Loucy (cell line): ENCODE measurements at regions not wholly inside any gene's neighbourhood (a gene's known extent, or its start where the extent isn't known, plus 50 kb on each side); places are given as distances from the start of the nearest gene placed in this dataset.
A peak's percentile ranks its signal among the peaks of the same experiment; 100 is the strongest.

ENCODE experiments used
- H2AFZ ChIP-seq: fragments of 200-600 bp; sonication (generic); 2 replicates; pipeline ENCODE4 v1.6.0; 2016; ENCODE audit warnings: antibody characterized with exemption, mild to moderate bottlenecking, low read length, moderate library complexity
- H3F3A ChIP-seq: fragments of 200-600 bp; 2 replicates; pipeline ENCODE4 v1.6.0; 2016; ENCODE audit warnings: antibody characterized with exemption, low read depth, mild to moderate bottlenecking
- H3K27me3 ChIP-seq: fragments of 200-600 bp; sonication (generic); 2 replicates; pipeline ENCODE4 v1.6.1; 2014; ENCODE audit warnings: low read length, mild to moderate bottlenecking; ENCODE audit not compliant: insufficient read depth, poor library complexity, severe bottlenecking
- H3K36me3 ChIP-seq: fragments of 200-600 bp; sonication (generic); 2 replicates; pipeline ENCODE4 v1.6.1; 2016; ENCODE audit warnings: low read length; ENCODE audit not compliant: insufficient read depth
- H3K4me1 ChIP-seq: fragments of 200-600 bp; sonication (generic); 2 replicates; pipeline ENCODE4 v1.5.1; 2014; ENCODE audit warnings: low read length, mild to moderate bottlenecking; ENCODE audit not compliant: insufficient read depth, poor library complexity, severe bottlenecking
- H3K4me2 ChIP-seq: fragments of 200-600 bp; sonication (generic); 2 replicates; pipeline ENCODE4 v1.6.0; 2014; ENCODE audit warnings: antibody characterized with exemption, low read length, low read depth, mild to moderate bottlenecking; ENCODE audit not compliant: poor library complexity, severe bottlenecking
- H3K4me3 ChIP-seq: fragments of 200-600 bp; sonication (generic); 2 replicates; pipeline ENCODE4 v1.5.1; 2014; ENCODE audit warnings: low read length, mild to moderate bottlenecking, mixed read lengths; ENCODE audit not compliant: poor library complexity, severe bottlenecking
- H3K79me2 ChIP-seq: fragments of 200-600 bp; sonication (generic); 2 replicates; pipeline ENCODE4 v1.6.1; 2014; ENCODE audit warnings: low read length; ENCODE audit not compliant: insufficient read depth
- H3K9ac ChIP-seq: fragments of 200-600 bp; sonication (generic); 2 replicates; pipeline ENCODE4 v1.6.0; 2014; ENCODE audit warnings: mild to moderate bottlenecking, low read depth, low read length, moderate library complexity; ENCODE audit not compliant: poor library complexity, severe bottlenecking
- H3K9me2 ChIP-seq: fragments of 200-600 bp; sonication (generic); replicated peaks from 2 replicates; pipeline ENCODE4 v1.6.1; 2016; ENCODE audit warnings: low read depth, low read length, mixed read lengths
- H3K9me3 ChIP-seq: fragments of 200-600 bp; sonication (generic); 2 replicates; pipeline ENCODE4 v1.6.1; 2014; ENCODE audit warnings: mild to moderate bottlenecking, antibody characterized with exemption, low read length, low read depth; ENCODE audit not compliant: insufficient read depth
- H4K20me1 ChIP-seq: fragments of 200-600 bp; sonication (generic); 2 replicates; pipeline ENCODE4 v1.6.0; 2014; ENCODE audit warnings: antibody characterized with exemption, low read length, mild to moderate bottlenecking; ENCODE audit not compliant: insufficient read depth, poor library complexity, severe bottlenecking
- EZH2phosphoT487 ChIP-seq: fragments of 200-600 bp; IDR thresholded peaks from 2 replicates; pipeline ENCODE4 v1.6.1; 2018; ENCODE audit warnings: antibody characterized with exemption, mild to moderate bottlenecking, moderate library complexity, borderline replicate concordance
- TF ChIP-seq, protein P1 (sequence below): fragments of 200-600 bp; sonication (generic); conservative IDR thresholded peaks from 2 replicates; pipeline ENCODE4 v1.5.1; 2014; ENCODE audit warnings: mild to moderate bottlenecking, antibody characterized with exemption, low read length

DNA sequence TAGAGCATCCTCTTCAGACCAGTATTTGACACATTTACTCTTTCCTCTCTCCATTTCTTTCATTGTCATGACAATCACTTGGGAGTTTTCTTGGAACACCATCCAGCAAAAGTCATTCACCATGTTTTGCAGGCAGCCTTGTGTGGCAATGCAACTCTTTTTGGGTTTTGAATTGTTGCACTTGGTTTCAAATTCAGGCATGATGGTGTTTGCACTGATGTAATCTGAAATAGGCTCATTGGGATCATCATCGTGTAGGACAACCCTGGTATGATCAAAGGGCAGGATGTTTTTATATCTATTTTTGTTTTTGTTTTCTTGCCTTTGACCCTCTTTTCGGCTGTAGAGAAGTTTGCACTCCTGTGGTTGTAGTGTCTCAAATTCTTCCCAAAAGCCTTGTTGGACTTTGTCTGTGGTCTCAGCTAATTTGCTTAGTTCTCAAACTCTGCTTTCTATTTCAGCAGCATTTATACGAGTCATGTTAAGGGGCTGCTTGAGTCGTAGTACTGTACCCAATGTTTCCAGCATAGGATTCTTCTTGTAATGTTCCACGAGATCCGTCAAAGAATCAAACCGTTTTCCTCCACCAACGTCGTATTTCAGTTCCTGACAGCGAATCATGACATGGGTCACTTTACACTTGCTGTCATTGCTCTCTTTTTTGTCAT lies 160.8 kb upstream of the TNFAIP3 start:
- H3K9ac ChIP-seq = no peak overlapping the region
- peaks cover 19% of the 10 kb centered on the region for H3K4me1 ChIP-seq

DNA sequence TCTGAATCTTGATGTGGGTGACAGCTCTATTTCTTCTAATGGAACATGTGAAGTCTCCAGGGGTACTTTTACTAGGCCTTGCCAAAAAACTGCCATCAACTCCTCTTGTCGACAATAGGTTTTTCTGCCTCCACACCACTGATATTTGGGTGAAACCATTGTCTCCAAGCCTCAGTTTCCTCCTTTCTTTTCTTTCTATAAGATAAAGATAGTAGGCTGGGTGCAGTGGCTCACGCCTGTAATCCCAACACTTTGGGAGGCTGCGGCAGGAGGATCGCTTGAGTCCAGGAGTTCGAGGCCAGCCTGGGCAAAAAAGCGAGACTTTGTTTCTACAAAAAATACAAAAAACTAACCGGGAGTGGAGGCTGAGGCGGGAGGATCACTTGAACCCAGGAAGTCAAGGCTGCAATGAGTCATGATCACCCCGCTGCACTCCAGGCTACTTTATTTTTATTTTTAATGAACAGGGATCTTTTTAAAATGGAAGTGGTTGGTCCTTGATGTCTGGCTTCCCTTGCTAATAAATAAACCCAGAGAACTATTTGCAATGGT lies 159.9 kb upstream of the TNFAIP3 start:
- Histone ChIP-seq H3K4me1 (peaks cover 19% of the 10 kb centered on the region), H3K36me3 (no peaks in the 10 kb centered on the region), H2AFZ (no peak overlapping the region), H3K27me3 (no peaks in the 10 kb centered on the region), H3F3A (no peaks in the 10 kb centered on the region), H3K9me3 (no peaks in the 10 kb centered on the region), H3K79me2 (no peaks in the 10 kb centered on the region), H4K20me1 (no peaks in the 10 kb centered on the region), H3K9me2 (no peaks in the 10 kb centered on the region), H3K9ac (no peak overlapping the region), H3K4me3 (no peak overlapping the region), H3K4me2 (no peak overlapping the region)
- TF ChIP-seq EZH2phosphoT487 = no peak
- TF ChIP-seq, protein P1, sequence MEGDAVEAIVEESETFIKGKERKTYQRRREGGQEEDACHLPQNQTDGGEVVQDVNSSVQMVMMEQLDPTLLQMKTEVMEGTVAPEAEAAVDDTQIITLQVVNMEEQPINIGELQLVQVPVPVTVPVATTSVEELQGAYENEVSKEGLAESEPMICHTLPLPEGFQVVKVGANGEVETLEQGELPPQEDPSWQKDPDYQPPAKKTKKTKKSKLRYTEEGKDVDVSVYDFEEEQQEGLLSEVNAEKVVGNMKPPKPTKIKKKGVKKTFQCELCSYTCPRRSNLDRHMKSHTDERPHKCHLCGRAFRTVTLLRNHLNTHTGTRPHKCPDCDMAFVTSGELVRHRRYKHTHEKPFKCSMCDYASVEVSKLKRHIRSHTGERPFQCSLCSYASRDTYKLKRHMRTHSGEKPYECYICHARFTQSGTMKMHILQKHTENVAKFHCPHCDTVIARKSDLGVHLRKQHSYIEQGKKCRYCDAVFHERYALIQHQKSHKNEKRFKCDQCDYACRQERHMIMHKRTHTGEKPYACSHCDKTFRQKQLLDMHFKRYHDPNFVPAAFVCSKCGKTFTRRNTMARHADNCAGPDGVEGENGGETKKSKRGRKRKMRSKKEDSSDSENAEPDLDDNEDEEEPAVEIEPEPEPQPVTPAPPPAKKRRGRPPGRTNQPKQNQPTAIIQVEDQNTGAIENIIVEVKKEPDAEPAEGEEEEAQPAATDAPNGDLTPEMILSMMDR = no peak

More for the DNA sequence above, 160.8 kb upstream of the TNFAIP3 start:
- Histone ChIP-seq H3K4me2 (no peak overlapping the region), H3K9me3 (no peaks in the 10 kb centered on the region), H3K79me2 (no peaks in the 10 kb centered on the region), H2AFZ (no peak overlapping the region), H3K4me3 (no peak overlapping the region), H3K9me2 (no peaks in the 10 kb centered on the region), H3K27me3 (no peaks in the 10 kb centered on the region), H3K36me3 (no peaks in the 10 kb centered on the region), H3F3A (no peaks in the 10 kb centered on the region), H4K20me1 (no peaks in the 10 kb centered on the region)
- TF ChIP-seq EZH2phosphoT487 = no peak
- TF ChIP-seq, protein P1 = no peak

DNA sequence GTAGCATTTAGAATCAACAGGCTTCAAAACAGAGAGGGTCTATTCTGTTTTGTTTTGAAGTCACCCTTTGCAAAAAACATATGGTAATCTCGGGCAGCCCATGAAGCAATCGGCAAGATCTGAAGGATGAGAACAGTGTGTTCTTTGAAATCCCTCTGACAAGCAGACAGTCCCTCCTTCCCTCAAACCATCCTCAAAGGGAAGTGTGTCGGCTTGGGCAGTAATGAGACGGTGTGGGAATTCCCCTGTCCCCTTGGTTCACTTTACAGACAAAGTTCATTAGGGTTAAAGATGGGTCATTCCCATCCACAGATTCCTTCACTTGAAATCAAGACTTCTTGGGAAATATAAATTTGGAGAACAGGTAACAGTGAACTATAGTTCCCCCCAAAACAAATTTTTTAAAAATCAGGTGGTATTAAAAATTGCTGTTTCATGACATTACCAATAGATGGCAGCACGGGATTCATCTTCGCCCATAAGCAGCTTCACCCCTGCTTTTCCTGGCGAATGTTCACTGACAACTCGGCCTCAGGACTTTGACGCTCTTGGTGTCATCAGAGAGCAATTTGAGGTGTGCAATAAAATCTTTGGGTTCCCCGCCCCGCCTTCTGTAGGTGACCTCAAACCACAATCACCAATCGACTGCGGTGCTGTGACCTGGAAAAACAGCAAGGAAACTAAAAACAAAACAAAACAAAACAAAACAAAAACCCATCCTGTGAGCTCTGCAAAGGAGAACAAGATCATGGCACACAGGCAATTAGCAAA lies 159.3 kb upstream of the TNFAIP3 start:
- Histone ChIP-seq H3K4me3 (peak overlapping the region; percentile 55), H3K36me3 (no peaks in the 10 kb centered on the region), H3K27me3 (no peaks in the 10 kb centered on the region), H3F3A (no peaks in the 10 kb centered on the region), H4K20me1 (no peaks in the 10 kb centered on the region), H3K9me3 (no peaks in the 10 kb centered on the region), H3K4me2 (peak overlapping the region; percentile 70), H3K9ac (peak overlapping the region; percentile 42), H2AFZ (peak overlapping the region; percentile 78), H3K79me2 (no peaks in the 10 kb centered on the region), H3K9me2 (no peaks in the 10 kb centered on the region), H3K4me1 (peaks cover 19% of the 10 kb centered on the region)
- TF ChIP-seq, protein P1 = peak; percentile 86
- TF ChIP-seq EZH2phosphoT487 = no peak
